ENCODE measurements at regions not wholly inside any gene's neighbourhood (a gene's known extent, or its start where the extent isn't known, plus 50 kb on each side); places are given as distances from the start of the nearest gene placed in this dataset.

GRCh38 chr1:239616673-239617072 lies 230.3 kb downstream of the CHRM3 start:
- CTCF ChIA-PET (ENCODE audit: partially characterized antibody) = interaction anchor here (1.0 kb wide), 1 partner anchor 15 kb away, joined by 3 read pairs; no protein-coding TSS in a partner anchor
- POLR2A ChIA-PET (ENCODE audit: partially characterized antibody) = no interaction called here
- Mint-ChIP-seq H3K36me3 (no peaks in the 10 kb centered on the region), H3K9me3 (peaks cover 0 to 3% (median 0%) of the 10 kb centered on the region in 8 donors), H3K27ac (no peak overlapping the region), H3K27me3 (no peaks in the 10 kb centered on the region), H3K4me3 (no peak overlapping the region), H3K4me1 (peaks cover 0 to 7% (median 0%) of the 10 kb centered on the region in 4 donors)
- DNase-seq = no peak
- Histone ChIP-seq H3K27me3 (ENCODE audit: insufficient read depth, low read length) (no peaks in the 10 kb centered on the region), H3K27ac (ENCODE audit: low read depth, low read length) (no peak overlapping the region), H3K4me3 (ENCODE audit: low read length in 2 of 2) (no peak overlapping the region), H3K9me3 (ENCODE audit: control insufficient read depth in 1 of 2, low read length in 2 of 2) (no peaks in the 10 kb centered on the region), H3K4me1 (ENCODE audit: insufficient read depth, low read length) (no peaks in the 10 kb centered on the region), H3K36me3 (ENCODE audit: insufficient read depth, low read length) (no peaks in the 10 kb centered on the region)
- intact Hi-C loops (cut with micrococcal nuclease) = no loop called here

- ChIA-PET POLR2A (ENCODE audit: partially characterized antibody) (no interaction called here), CTCF (ENCODE audit: partially characterized antibody) (no interaction called here)
- Mint-ChIP-seq H3K4me3 (no peak overlapping the region), H3K27me3 (no peaks in the 10 kb centered on the region), H3K36me3 (no peaks in the 10 kb centered on the region), H3K27ac (no peak overlapping the region), H3K4me1 (peaks cover 0 to 7% (median 0%) of the 10 kb centered on the region in 4 donors), H3K9me3 (peaks cover 0 to 3% (median 0%) of the 10 kb centered on the region in 8 donors)
- Histone ChIP-seq H3K27me3 (ENCODE audit: insufficient read depth, low read length) (no peaks in the 10 kb centered on the region), H3K27ac (ENCODE audit: low read depth, low read length) (no peak overlapping the region), H3K4me3 (ENCODE audit: low read length in 2 of 2) (no peak overlapping the region), H3K4me1 (ENCODE audit: insufficient read depth, low read length) (no peaks in the 10 kb centered on the region), H3K36me3 (ENCODE audit: insufficient read depth, low read length) (no peaks in the 10 kb centered on the region), H3K9me3 (ENCODE audit: control insufficient read depth in 1 of 2, low read length in 2 of 2) (no peaks in the 10 kb centered on the region)
- intact Hi-C loops (cut with micrococcal nuclease) = no loop called here
- DNase-seq = no peak
Observed at GRCh38 chr1:239617259-239617658, 230.9 kb downstream of the CHRM3 start.

DNA sequence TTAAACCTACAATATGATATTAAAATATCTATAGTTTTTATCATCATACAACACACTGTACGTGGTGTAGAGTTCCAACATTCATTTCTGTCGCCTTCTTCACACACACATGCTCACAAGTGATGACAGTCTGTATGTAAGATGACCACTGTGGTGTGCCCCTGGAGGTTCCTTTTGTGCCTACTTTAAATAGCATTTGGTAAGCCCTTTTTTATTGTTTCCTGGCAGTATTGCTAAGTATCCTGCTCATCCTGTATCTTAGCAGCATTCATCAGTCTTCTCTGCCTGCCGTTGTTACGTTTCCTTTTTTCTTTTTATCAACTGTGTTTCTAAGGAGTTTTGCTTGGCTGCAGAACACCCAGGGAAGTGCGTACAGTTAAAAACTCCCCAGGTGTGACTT lies 231.4 kb downstream of the CHRM3 start:
- POLR2A ChIA-PET (ENCODE audit: partially characterized antibody) = no interaction called here
- no peaks in the 10 kb centered on the region for H3K36me3 Mint-ChIP-seq
- Histone ChIP-seq H3K9me3 (ENCODE audit: control insufficient read depth in 1 of 2, low read length in 2 of 2) (no peaks in the 10 kb centered on the region), H3K27ac (ENCODE audit: low read depth, low read length) (no peak overlapping the region), H3K4me3 (ENCODE audit: low read length in 2 of 2) (no peak overlapping the region), H3K36me3 (ENCODE audit: insufficient read depth, low read length) (no peaks in the 10 kb centered on the region), H3K4me1 (ENCODE audit: insufficient read depth, low read length) (no peaks in the 10 kb centered on the region), H3K27me3 (ENCODE audit: insufficient read depth, low read length) (no peaks in the 10 kb centered on the region)
- H3K9me3 Mint-ChIP-seq = peaks cover 0 to 5% (median 0%) of the 10 kb centered on the region in 8 donors
- H3K27me3 Mint-ChIP-seq = no peaks in the 10 kb centered on the region
- H3K4me1 Mint-ChIP-seq = peaks cover 0 to 7% (median 0%) of the 10 kb centered on the region in 4 donors
- peak overlapping the region in 1 of 7 donors; percentile 77 for H3K27ac Mint-ChIP-seq
- no peak for DNase-seq
- intact Hi-C loops (cut with micrococcal nuclease) = no loop called here
- no peak overlapping the region for H3K4me3 Mint-ChIP-seq
- CTCF ChIA-PET (ENCODE audit: partially characterized antibody) = no interaction called here

DNA sequence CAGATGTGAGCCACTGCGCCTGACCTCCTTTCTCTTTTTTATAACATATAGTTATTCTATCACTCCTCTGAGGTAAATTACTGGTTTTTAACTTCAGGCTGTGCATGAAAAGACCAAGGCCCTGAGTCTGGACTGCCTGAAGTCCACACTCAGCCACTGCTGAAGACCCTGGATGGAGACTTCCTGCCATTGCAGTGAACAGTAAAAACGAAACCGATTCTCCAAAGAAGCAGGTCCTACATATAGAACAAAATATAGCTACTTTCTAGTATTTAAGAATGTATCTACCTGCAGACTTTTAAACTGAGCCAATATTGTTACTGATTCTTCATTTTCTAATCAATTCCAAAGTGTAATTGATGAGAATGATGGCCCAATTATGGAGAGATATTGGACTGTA lies 232.8 kb downstream of the CHRM3 start:
- Histone ChIP-seq H3K4me1 (ENCODE audit: insufficient read depth, low read length) (no peaks in the 10 kb centered on the region), H3K4me3 (ENCODE audit: low read length in 2 of 2) (no peak overlapping the region), H3K36me3 (ENCODE audit: insufficient read depth, low read length) (no peaks in the 10 kb centered on the region), H3K27ac (ENCODE audit: low read depth, low read length) (no peak overlapping the region), H3K27me3 (ENCODE audit: insufficient read depth, low read length) (no peaks in the 10 kb centered on the region), H3K9me3 (ENCODE audit: control insufficient read depth in 1 of 2, low read length in 2 of 2) (no peaks in the 10 kb centered on the region)
- intact Hi-C loops (cut with micrococcal nuclease) = no loop called here
- Mint-ChIP-seq H3K27ac (no peak overlapping the region), H3K27me3 (no peaks in the 10 kb centered on the region), H3K4me3 (no peak overlapping the region), H3K4me1 (peaks cover 0 to 7% (median 0%) of the 10 kb centered on the region in 4 donors), H3K9me3 (peaks cover 0 to 5% (median 0%) of the 10 kb centered on the region in 8 donors), H3K36me3 (no peaks in the 10 kb centered on the region)
- ChIA-PET POLR2A (ENCODE audit: partially characterized antibody) (no interaction called here), CTCF (ENCODE audit: partially characterized antibody) (no interaction called here)
- DNase-seq = no peak

DNA sequence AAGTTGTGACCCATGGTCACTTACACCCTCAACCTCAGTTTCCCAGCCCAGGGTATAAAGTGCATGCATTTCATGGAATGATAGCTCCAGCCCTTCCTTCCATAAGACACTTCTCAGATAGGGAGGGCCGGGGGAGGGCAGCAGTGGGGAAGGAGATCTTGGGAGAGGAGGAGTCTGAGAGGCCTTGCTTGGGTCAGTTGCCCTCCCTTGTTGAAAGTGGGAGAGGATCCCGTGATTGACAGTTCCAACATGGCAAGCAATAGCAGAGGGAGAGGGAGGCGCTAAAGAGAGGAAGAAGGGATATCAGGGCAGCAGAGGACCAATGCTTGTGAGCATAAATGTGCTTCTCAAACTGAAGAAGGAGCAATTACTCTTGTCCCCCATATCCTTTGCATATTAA lies 244.4 kb downstream of the CHRM3 start:
- no peaks in the 10 kb centered on the region for H3K27me3 ChIP-seq (ENCODE audit: insufficient read depth, low read length)
- no peak overlapping the region for H3K27ac ChIP-seq (ENCODE audit: low read depth, low read length)
- intact Hi-C loops (cut with micrococcal nuclease) = no loop called here
- H3K9me3 Mint-ChIP-seq = peaks cover 0 to 4% (median 0%) of the 10 kb centered on the region in 8 donors
- POLR2A ChIA-PET (ENCODE audit: partially characterized antibody) = no interaction called here
- H3K36me3 ChIP-seq (ENCODE audit: insufficient read depth, low read length) = no peaks in the 10 kb centered on the region
- no peak overlapping the region for H3K27ac Mint-ChIP-seq
- no peak for DNase-seq
- no peaks in the 10 kb centered on the region for H3K9me3 ChIP-seq (ENCODE audit: control insufficient read depth in 1 of 2, low read length in 2 of 2)
- H3K4me1 ChIP-seq (ENCODE audit: insufficient read depth, low read length) = no peaks in the 10 kb centered on the region
- H3K4me3 Mint-ChIP-seq = no peak overlapping the region
- H3K27me3 Mint-ChIP-seq = no peaks in the 10 kb centered on the region
- H3K4me1 Mint-ChIP-seq = peaks cover 0 to 3% (median 0%) of the 10 kb centered on the region in 4 donors
- CTCF ChIA-PET (ENCODE audit: partially characterized antibody) = no interaction called here
- no peak overlapping the region for H3K4me3 ChIP-seq (ENCODE audit: low read length in 2 of 2)
- H3K36me3 Mint-ChIP-seq = no peaks in the 10 kb centered on the region

GRCh38 chr1:239633432-239633831 lies 247.1 kb downstream of the CHRM3 start:
- CTCF ChIA-PET (ENCODE audit: partially characterized antibody) = no interaction called here
- no peaks in the 10 kb centered on the region for H3K27me3 ChIP-seq (ENCODE audit: insufficient read depth, low read length)
- H3K4me3 ChIP-seq (ENCODE audit: low read length in 2 of 2) = no peak overlapping the region
- no peak overlapping the region for H3K27ac Mint-ChIP-seq
- no peaks in the 10 kb centered on the region for H3K27me3 Mint-ChIP-seq
- no peak overlapping the region for H3K4me3 Mint-ChIP-seq
- no peaks in the 10 kb centered on the region for H3K9me3 ChIP-seq (ENCODE audit: control insufficient read depth in 1 of 2, low read length in 2 of 2)
- intact Hi-C loops (cut with micrococcal nuclease) = no loop called here
- H3K4me1 ChIP-seq (ENCODE audit: insufficient read depth, low read length) = no peaks in the 10 kb centered on the region
- H3K9me3 Mint-ChIP-seq = peaks cover 0 to 8% (median 0%) of the 10 kb centered on the region in 8 donors
- no peaks in the 10 kb centered on the region for H3K36me3 Mint-ChIP-seq
- POLR2A ChIA-PET (ENCODE audit: partially characterized antibody) = no interaction called here
- H3K27ac ChIP-seq (ENCODE audit: low read depth, low read length) = no peak overlapping the region
- peaks cover 0 to 3% (median 0%) of the 10 kb centered on the region in 4 donors for H3K4me1 Mint-ChIP-seq
- DNase-seq = no peak
- H3K36me3 ChIP-seq (ENCODE audit: insufficient read depth, low read length) = no peaks in the 10 kb centered on the region

DNA sequence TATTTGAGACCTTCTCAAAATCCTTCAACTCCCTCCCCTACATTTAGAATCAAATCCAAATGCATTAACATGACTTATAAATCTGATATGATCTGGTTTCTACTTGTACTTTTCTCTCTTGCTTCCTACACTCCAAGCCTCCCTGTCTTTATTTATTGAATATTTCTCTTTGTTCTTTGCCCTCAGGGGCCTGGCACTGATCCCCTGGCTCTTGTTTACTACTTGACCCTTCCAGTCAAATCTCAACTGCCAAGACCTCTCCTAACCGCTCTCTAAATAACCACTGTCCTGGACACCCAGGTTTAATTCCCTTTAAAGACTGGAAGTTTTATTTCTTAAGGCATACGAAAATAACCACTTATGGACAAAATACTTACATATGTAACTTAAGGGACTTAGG lies 248.9 kb downstream of the CHRM3 start:
- Histone ChIP-seq H3K4me1 (ENCODE audit: insufficient read depth, low read length) (no peaks in the 10 kb centered on the region), H3K27me3 (ENCODE audit: insufficient read depth, low read length) (no peaks in the 10 kb centered on the region), H3K9me3 (ENCODE audit: control insufficient read depth in 1 of 2, low read length in 2 of 2) (no peaks in the 10 kb centered on the region), H3K27ac (ENCODE audit: low read depth, low read length) (no peak overlapping the region), H3K4me3 (ENCODE audit: low read length in 2 of 2) (no peak overlapping the region), H3K36me3 (ENCODE audit: insufficient read depth, low read length) (no peaks in the 10 kb centered on the region)
- no peaks in the 10 kb centered on the region for H3K4me1 Mint-ChIP-seq
- no peak for DNase-seq
- no peaks in the 10 kb centered on the region for H3K27me3 Mint-ChIP-seq
- POLR2A ChIA-PET (ENCODE audit: partially characterized antibody) = no interaction called here
- H3K27ac Mint-ChIP-seq = no peak overlapping the region
- peaks cover 0 to 6% (median 0%) of the 10 kb centered on the region in 8 donors for H3K9me3 Mint-ChIP-seq
- H3K4me3 Mint-ChIP-seq = no peak overlapping the region
- intact Hi-C loops (cut with micrococcal nuclease) = no loop called here
- H3K36me3 Mint-ChIP-seq = peaks cover 0 to 1% of the 10 kb centered on the region in 2 donors
- CTCF ChIA-PET (ENCODE audit: partially characterized antibody) = no interaction called here

GRCh38 chr1:239636347-239636746 lies 250.0 kb downstream of the CHRM3 start:
- no peak overlapping the region for H3K4me3 Mint-ChIP-seq
- no peak for DNase-seq
- Histone ChIP-seq H3K4me1 (ENCODE audit: insufficient read depth, low read length) (no peaks in the 10 kb centered on the region), H3K4me3 (ENCODE audit: low read length in 2 of 2) (no peak overlapping the region), H3K9me3 (ENCODE audit: control insufficient read depth in 1 of 2, low read length in 2 of 2) (no peaks in the 10 kb centered on the region), H3K27me3 (ENCODE audit: insufficient read depth, low read length) (no peaks in the 10 kb centered on the region), H3K36me3 (ENCODE audit: insufficient read depth, low read length) (no peaks in the 10 kb centered on the region), H3K27ac (ENCODE audit: low read depth, low read length) (no peak overlapping the region)
- H3K36me3 Mint-ChIP-seq = peaks cover 0 to 1% of the 10 kb centered on the region in 2 donors
- intact Hi-C loops (cut with micrococcal nuclease) = no loop called here
- peaks cover 0 to 6% (median 0%) of the 10 kb centered on the region in 8 donors for H3K9me3 Mint-ChIP-seq
- ChIA-PET CTCF (ENCODE audit: partially characterized antibody) (no interaction called here), POLR2A (ENCODE audit: partially characterized antibody) (no interaction called here)
- H3K27ac Mint-ChIP-seq = no peak overlapping the region
- H3K27me3 Mint-ChIP-seq = no peaks in the 10 kb centered on the region
- no peaks in the 10 kb centered on the region for H3K4me1 Mint-ChIP-seq

Measured in CD4-positive, alpha-beta memory T cell (primary cell).